ENCODE measurements at regions not wholly inside any gene's neighbourhood (a gene's known extent, or its start where the extent isn't known, plus 50 kb on each side); places are given as distances from the start of the nearest gene placed in this dataset.

DNA sequence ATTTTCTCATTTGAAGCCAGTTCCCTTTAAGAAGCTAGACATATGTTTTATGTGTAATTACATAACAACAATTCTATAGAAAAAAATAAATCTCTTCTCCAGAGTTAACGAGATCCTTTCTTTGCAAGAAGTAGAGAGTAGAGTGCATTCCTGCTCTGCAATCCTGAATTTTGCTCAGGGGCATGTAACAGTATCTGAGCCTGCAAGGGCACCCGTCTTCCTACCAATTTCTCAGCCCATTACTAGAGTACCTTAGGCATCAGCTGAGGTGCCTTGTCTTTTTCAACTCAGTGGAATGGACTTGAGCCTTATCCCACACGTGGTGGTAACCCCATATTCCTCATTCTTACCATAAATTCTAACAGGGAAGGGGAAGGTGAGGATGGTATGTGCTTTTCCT lies 205.9 kb downstream of the IKZF2 start:
- DNase-seq (ENCODE audit: low read depth in 2 of 2) = no peak

DNA sequence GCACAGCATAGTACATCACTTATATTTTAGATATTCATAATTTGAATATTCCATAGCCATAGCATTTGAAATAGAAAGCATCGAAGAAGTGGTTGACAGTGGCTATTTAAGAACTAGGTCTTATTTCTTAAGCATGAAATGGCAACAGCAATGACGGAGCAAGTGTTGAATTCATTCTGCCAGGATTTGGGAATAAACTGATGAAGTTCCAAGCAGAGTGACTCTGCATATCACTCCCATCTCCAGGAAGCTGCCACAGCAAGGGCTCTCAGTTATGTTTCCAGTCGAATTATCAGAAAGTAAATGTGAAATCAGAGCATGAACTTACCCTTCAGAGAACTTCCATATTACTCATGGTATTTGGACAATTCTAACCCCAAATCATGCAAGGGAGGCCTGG lies 208.1 kb downstream of the IKZF2 start:
- no peak for DNase-seq (ENCODE audit: low read depth in 2 of 2)

- no peak for DNase-seq (ENCODE audit: low read depth in 2 of 2)
These were observed 210.1 kb downstream of the IKZF2 start for GRCh38 chr2:212941361-212941760.

DNA sequence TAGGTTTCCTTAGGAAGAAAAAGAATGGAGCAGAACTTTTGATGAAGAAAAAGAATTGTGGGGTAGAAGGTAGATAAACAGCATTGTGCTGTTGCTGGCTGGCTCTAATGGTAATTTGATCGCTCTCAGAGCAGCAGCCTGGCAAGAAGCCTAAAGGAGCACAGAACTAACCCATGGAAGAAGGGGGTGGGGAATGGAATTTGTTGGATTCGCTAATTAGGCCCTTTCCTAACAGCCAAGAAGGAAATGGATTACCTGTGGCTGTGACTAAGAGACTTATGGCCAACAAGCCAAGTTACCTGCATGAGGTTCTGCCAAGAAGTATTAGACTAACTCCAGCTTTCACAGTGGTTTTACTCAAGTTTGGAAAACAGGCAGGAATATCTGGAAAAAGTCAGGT lies 210.6 kb downstream of the IKZF2 start:
- no peak for DNase-seq (ENCODE audit: low read depth in 2 of 2)

GRCh38 chr2:212939777-212940531 lies 211.5 kb downstream of the IKZF2 start:
- DNase-seq (ENCODE audit: low read depth in 2 of 2) = no peak

- no peak for DNase-seq (ENCODE audit: low read depth in 2 of 2)
These were observed 213.1 kb downstream of the IKZF2 start for GRCh38 chr2:212938144-212938793.

- no peak for DNase-seq (ENCODE audit: low read depth in 2 of 2)
These were observed 214.8 kb downstream of the IKZF2 start for GRCh38 chr2:212936572-212936971.

GRCh38 chr2:212935752-212936151 lies 215.7 kb downstream of the IKZF2 start:
- no peak for DNase-seq (ENCODE audit: low read depth in 2 of 2)

- DNase-seq (ENCODE audit: low read depth in 2 of 2) = no peak
These were observed 220.1 kb downstream of the IKZF2 start for GRCh38 chr2:212931271-212931670.

GRCh38 chr2:212930556-212931260 lies 220.7 kb downstream of the IKZF2 start:
- DNase-seq (ENCODE audit: low read depth in 2 of 2) = no peak

GRCh38 chr2:212929971-212930370 lies 221.4 kb downstream of the IKZF2 start:
- DNase-seq (ENCODE audit: low read depth in 2 of 2) = no peak

GRCh38 chr2:212929116-212929515 lies 222.3 kb downstream of the IKZF2 start:
- DNase-seq (ENCODE audit: low read depth in 2 of 2) = no peak

GRCh38 chr2:212928681-212929080 lies 222.7 kb downstream of the IKZF2 start:
- DNase-seq (ENCODE audit: low read depth in 2 of 2) = no peak

DNA sequence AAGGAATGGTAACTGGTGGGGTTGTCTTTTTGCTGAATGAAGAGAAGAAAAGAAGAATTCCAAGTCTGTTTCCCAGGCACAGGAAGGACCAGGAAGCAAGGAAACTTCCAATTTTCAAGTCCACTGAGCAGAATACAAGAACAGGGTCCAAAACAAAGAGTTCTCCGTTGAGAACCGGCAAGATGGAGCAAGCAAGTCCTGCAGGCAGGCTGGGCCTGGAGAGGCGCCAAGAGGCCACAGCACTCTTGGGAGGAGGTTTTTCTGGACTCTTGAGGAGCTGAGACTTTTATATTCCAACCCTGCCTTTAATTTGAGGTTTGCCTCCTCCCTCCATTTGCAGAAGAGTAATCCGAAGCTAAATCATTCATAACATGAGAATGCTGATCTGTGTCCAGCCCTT lies 224.5 kb downstream of the IKZF2 start:
- DNase-seq (ENCODE audit: low read depth in 2 of 2) = no peak

DNA sequence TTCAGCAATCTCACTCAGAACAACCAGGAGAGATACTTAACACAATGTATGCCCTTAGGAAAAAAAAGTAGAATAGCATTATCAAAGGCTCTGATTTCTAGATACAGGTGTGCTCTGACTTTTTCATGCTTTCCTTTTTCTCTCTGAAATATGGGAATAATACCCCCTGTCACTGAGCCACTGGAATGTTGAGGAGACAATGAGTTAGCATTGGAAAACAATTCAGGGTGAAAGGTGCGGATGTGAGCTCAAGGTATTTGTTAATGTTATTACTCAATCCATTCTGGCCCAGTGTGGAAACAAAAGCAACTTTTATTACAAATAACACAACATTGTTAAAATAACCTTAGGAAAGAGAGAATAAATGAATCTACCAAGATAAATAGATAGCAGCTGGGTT lies 228.0 kb downstream of the IKZF2 start:
- no peak for DNase-seq (ENCODE audit: low read depth in 2 of 2)

- DNase-seq (ENCODE audit: low read depth in 2 of 2) = no peak
These were observed 228.7 kb downstream of the IKZF2 start for GRCh38 chr2:212922701-212923100.

DNA sequence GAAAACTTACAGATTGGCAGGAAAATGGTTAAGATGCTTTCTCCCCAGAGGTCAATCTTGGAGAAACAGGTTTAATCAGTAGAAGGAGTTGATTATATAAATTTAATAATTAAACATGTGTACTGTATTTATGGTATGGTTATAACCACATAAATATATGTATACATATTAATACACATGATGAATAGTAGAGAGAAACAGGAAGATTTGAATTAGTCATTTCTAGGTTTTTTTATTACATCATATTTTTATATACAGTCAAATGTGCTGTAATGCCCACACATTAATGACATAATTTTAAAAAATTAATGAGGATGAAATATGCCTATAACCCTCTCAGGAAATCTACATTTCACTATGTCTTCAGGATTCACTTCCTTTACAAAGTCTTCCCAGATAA lies 229.7 kb downstream of the IKZF2 start:
- DNase-seq (ENCODE audit: low read depth in 2 of 2) = no peak

DNA sequence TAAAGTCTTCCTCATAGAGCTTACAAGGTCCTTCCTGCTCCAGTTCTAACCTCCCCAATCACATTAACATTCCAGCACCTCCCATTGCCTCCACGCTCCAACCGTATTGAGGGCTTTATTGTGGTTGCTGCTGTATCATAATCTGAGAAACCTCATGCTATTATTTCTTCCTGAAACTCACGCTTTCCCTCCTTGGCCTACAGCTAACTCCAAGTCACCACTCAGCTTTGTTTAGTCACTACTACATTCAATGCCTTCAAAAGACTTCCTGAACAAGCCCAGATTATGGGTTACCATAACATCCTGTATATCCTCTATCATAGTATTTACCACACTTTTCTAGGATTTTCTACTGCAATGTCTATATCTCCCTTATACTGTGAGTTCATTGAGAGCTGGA lies 230.4 kb downstream of the IKZF2 start:
- no peak for DNase-seq (ENCODE audit: low read depth in 2 of 2)

DNA sequence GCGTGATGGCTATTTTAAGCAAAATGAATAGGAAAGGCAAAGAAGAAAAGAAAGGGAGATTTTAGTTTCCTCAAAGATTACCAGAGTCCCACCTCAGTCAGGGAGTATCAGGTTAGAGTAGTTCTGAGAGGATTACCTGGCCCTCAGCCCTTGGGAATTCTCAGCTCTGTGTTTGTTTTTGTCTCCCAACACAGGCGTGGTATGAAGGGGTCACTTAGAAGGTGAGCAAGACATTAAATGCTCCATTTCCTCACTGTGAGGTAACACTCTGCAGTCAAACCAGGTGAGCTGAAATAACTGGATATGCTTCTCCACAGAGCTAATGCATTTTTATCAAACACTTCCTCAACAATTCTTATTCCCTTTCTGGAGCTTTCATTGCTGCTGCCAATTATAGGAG lies 232.2 kb downstream of the IKZF2 start:
- no peak for DNase-seq (ENCODE audit: low read depth in 2 of 2)

DNA sequence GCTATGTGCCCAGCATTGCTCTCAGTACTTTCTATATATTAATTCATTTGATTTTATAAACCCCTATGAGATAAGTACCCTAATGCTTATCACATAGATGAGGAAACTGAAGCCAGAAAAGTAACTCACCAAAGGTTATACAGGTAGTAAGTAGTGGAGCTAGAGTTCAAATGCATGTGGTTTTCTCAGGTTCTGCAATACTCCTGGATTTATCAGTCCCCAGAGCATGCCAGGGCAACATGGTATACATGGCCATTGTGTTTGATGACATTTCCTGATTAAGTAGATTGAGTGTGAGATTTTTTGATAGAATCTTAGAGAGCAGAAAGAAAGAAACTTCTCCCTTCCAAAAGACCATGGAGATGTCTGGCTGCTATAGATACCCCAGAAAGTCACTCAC lies 233.1 kb downstream of the IKZF2 start:
- no peak for DNase-seq (ENCODE audit: low read depth in 2 of 2)

DNA sequence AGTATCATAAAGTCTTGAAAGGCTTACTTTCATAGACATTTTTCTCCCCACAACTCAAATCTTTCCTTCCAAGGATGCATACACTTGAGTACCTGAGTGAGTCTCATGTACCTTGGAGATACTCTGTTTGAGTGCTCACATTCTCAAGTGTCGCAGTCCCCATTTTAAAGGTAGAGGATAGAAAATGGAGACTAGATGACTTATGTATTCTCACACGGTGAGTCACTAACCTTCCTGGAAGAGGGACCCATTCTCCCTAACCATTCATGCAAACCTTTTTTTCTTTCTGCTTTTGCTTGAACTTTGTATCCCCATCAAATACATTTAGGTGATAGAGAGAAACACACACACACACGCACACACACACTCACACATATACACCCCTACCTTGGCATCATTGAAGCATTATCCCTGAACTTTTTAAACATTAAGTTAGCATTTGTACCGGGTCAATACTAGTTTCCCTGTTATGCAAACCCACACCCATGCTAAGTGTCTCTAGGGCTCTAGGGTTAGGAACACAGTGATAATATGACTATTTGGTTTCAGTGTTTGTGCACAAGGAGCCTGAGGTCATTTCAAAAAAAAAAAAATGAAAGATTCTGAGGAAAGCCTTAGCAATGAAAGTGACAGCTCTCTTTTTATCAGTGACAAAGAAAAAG lies 236.2 kb downstream of the IKZF2 start:
- no peak for DNase-seq (ENCODE audit: low read depth in 2 of 2)

DNA sequence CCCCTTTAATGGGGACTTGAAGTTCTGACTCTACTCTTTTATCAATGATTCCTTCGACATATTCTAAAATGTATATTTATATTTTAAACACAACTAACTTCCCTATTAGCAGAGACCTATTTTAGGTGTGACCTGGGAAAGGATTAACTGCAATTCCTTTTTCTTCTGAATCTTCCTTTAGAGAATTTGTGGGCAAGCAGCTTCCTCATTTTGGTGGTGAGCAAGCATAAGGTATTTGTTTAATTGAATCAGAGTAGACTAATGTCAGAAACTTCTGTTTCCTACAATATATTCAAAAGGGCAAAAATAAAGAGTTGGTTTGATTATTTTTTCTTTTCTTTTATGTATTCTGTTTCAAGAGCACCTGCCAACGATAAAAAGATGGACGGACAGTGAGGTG lies 237.0 kb downstream of the IKZF2 start:
- no peak for DNase-seq (ENCODE audit: low read depth in 2 of 2)
